CD14-positive monocyte (primary cell): ENCODE measurements at regions not wholly inside any gene's neighbourhood (a gene's known extent, or its start where the extent isn't known, plus 50 kb on each side); places are given as distances from the start of the nearest gene placed in this dataset.

Experiments
- DNase-seq, 3 donors: peaks; one replicate each; pipeline ENCODE4 v3.0.0-alpha.2; 2011 to 2022
- H2AFZ ChIP-seq: 2 replicates; pipeline ENCODE4 v1.6.0; 2012; ENCODE audit warnings: mild to moderate bottlenecking, low read depth, low read length, inconsistent platforms; ENCODE audit not compliant: insufficient read depth, poor library complexity, severe bottlenecking
- H3K27ac ChIP-seq, 2 donors: 1 replicate in 1 of 2; 2 replicates in 1 of 2; pipeline ENCODE4 v1.5.1; 2012 to 2013; ENCODE audit warnings: low read length in 2 of 2, control low read depth in 1 of 2, inconsistent platforms in 1 of 2, low read depth in 1 of 2, mild to moderate bottlenecking in 1 of 2
- H3K27me3 ChIP-seq, 2 donors: one replicate each; pipeline versions ENCODE4 v1.6.0 to v1.6.1; 2011 to 2013; ENCODE audit warnings: low read length in 2 of 2; ENCODE audit not compliant: control insufficient read depth in 2 of 2, insufficient read depth in 2 of 2
- H3K36me3 ChIP-seq, 2 donors: replicated peaks in 1 of 2; 1 replicate in 1 of 2; 2 replicates in 1 of 2; pipeline versions ENCODE4 v1.5.1 to v1.6.1; 2012 to 2013; ENCODE audit warnings: low read length in 2 of 2, control low read depth in 1 of 2, inconsistent platforms in 1 of 2, mild to moderate bottlenecking in 1 of 2; ENCODE audit not compliant: insufficient read depth in 2 of 2, control insufficient read depth in 1 of 2
- H3K4me1 ChIP-seq, 2 donors: 1 replicate in 1 of 2; 2 replicates in 1 of 2; pipeline versions ENCODE4 v1.5.1 to v1.6.1; 2012 to 2013; ENCODE audit warnings: low read length in 2 of 2, control low read depth in 1 of 2, inconsistent platforms in 1 of 2, mild to moderate bottlenecking in 1 of 2, moderate library complexity in 1 of 2; ENCODE audit not compliant: insufficient read depth in 2 of 2, control insufficient read depth in 1 of 2
- H3K4me2 ChIP-seq: replicated peaks from 2 replicates; pipeline ENCODE3; 2012; ENCODE audit warnings: low read length, moderate library complexity, mild to moderate bottlenecking; ENCODE audit not compliant: poor library complexity, severe bottlenecking; ENCODE audit errors: extremely low read depth
- H3K4me3 ChIP-seq, 3 experiments: fragments of 200-600 bp in 1 of 3; sonication (generic) in 1 of 3; replicated peaks in 1 of 3; 1 replicate in 2 of 3; 2 replicates in 1 of 3; pipeline ENCODE4 v1.5.1; 2011 to 2013; ENCODE audit warnings: low read length in 3 of 3, mild to moderate bottlenecking in 3 of 3, control low read depth in 2 of 3, low read depth in 2 of 3, inconsistent platforms in 1 of 3, moderate library complexity in 1 of 3
- H3K79me2 ChIP-seq: 2 replicates; pipeline ENCODE4 v1.6.0; 2012; ENCODE audit warnings: mild to moderate bottlenecking, control low read depth, inconsistent platforms, low read length, moderate library complexity; ENCODE audit not compliant: insufficient read depth
- H3K9ac ChIP-seq: 2 replicates; pipeline ENCODE4 v1.6.0; 2017; ENCODE audit warnings: low read length, mild to moderate bottlenecking; ENCODE audit not compliant: insufficient read depth, poor library complexity, severe bottlenecking
- H3K9me3 ChIP-seq, 2 donors: replicated peaks in 1 of 2; 1 replicate in 1 of 2; 2 replicates in 1 of 2; pipeline versions ENCODE4 v1.5.1 to v1.6.1; 2012 to 2013; ENCODE audit warnings: low read length in 2 of 2, control low read depth in 1 of 2; ENCODE audit not compliant: control insufficient read depth in 1 of 2, insufficient read depth in 1 of 2
- H4K20me1 ChIP-seq: 2 replicates; pipeline ENCODE4 v1.6.0; 2012; ENCODE audit warnings: mild to moderate bottlenecking, low read length, control low read depth, moderate library complexity; ENCODE audit not compliant: insufficient read depth
- H3K27ac Mint-ChIP-seq, 7 donors: one replicate each; pipeline ENCODE4 v1.8.0; 2020; ENCODE audit warnings: mild to moderate bottlenecking in 7 of 7, mixed read lengths in 7 of 7, moderate library complexity in 6 of 7, inconsistent platforms in 2 of 7
- H3K27me3 Mint-ChIP-seq, 3 donors: one replicate each; pipeline ENCODE4 v1.8.0; 2021 to 2022; ENCODE audit warnings: low read depth in 3 of 3, mild to moderate bottlenecking in 3 of 3, mixed read lengths in 3 of 3, moderate library complexity in 3 of 3, inconsistent platforms in 1 of 3
- H3K36me3 Mint-ChIP-seq, 2 donors: one replicate each; pipeline ENCODE4 v1.8.0; 2020; ENCODE audit warnings: mixed read lengths in 2 of 2, inconsistent platforms in 1 of 2, mild to moderate bottlenecking in 1 of 2
- H3K4me1 Mint-ChIP-seq: one replicate; pipeline ENCODE4 v1.8.0; 2020; ENCODE audit warnings: mild to moderate bottlenecking, mixed read lengths
- H3K4me3 Mint-ChIP-seq, 2 donors: one replicate each; pipeline ENCODE4 v1.8.0; 2020; ENCODE audit warnings: mild to moderate bottlenecking in 2 of 2, mixed read lengths in 2 of 2, moderate library complexity in 1 of 2
- H3K9me3 Mint-ChIP-seq, 7 donors: one replicate each; pipeline ENCODE4 v1.8.0; 2020 to 2022; ENCODE audit warnings: mixed read lengths in 7 of 7, mild to moderate bottlenecking in 6 of 7, moderate library complexity in 6 of 7, inconsistent platforms in 2 of 7
- CTCF ChIP-seq: fragments of 200-600 bp; IDR thresholded peaks from one replicate; pipeline ENCODE4 v1.8.0; 2022; ENCODE audit warnings: antibody characterized with exemption, mild to moderate bottlenecking
- WGBS: methylation state at CpG from one replicate; pipeline ENCODE4 v1.1.5; 2013; ENCODE audit warnings: missing lambda C conversion rate; ENCODE audit not compliant: insufficient coverage; 5-methylcytosine and 5-hydroxymethylcytosine counted together
- intact Hi-C, 2 donors: fragments of 100-400 bp; cut with micrococcal nuclease; formaldehyde crosslinking; loops; one replicate each; pipeline versions ENCODE4 v1.15.0 to v1.15.1; 2023

GRCh38 chr16:65767125-65767524, 599.4 kb upstream of the CDH5 start:
- Histone ChIP-seq H3K27ac (no peak overlapping the region), H4K20me1 (no peaks in the 10 kb centered on the region), H3K9ac (no peak overlapping the region), H3K4me2 (no peak overlapping the region), H3K79me2 (no peaks in the 10 kb centered on the region), H2AFZ (no peak overlapping the region), H3K36me3 (no peaks in the 10 kb centered on the region), H3K9me3 (peaks cover 23 to 30% of the 10 kb centered on the region in 2 donors), H3K27me3 (no peaks in the 10 kb centered on the region), H3K4me1 (no peaks in the 10 kb centered on the region), H3K4me3 (no peak overlapping the region)
- 90% methylated on average over 4 of the region's 4 CpGs for WGBS
- no peak for TF ChIP-seq CTCF
- Mint-ChIP-seq H3K36me3 (no peaks in the 10 kb centered on the region), H3K4me3 (no peak overlapping the region), H3K4me1 (peaks cover 1% of the 10 kb centered on the region), H3K27me3 (peaks cover 0 to 2% (median 2%) of the 10 kb centered on the region in 3 donors), H3K9me3 (peaks cover 15 to 47% (median 24%) of the 10 kb centered on the region in 7 donors), H3K27ac (no peak overlapping the region)
- intact Hi-C loops = no loop called here
- DNase-seq = no peak

- H2AFZ ChIP-seq = no peak overlapping the region
- H3K79me2 ChIP-seq = no peaks in the 10 kb centered on the region
- Mint-ChIP-seq H3K4me1 (no peaks in the 10 kb centered on the region), H3K36me3 (no peaks in the 10 kb centered on the region), H3K27ac (no peak overlapping the region), H3K27me3 (peaks cover 0 to 2% (median 2%) of the 10 kb centered on the region in 3 donors), H3K9me3 (peaks cover 3 to 20% (median 7%) of the 10 kb centered on the region in 7 donors), H3K4me3 (no peak overlapping the region)
- no peak overlapping the region for H3K4me2 ChIP-seq
- intact Hi-C loops = no loop called here
- no peak overlapping the region for H3K9ac ChIP-seq
- no peaks in the 10 kb centered on the region for H3K36me3 ChIP-seq
- no peak for TF ChIP-seq CTCF
- no peak for DNase-seq
- H3K4me3 ChIP-seq = no peak overlapping the region
- H4K20me1 ChIP-seq = no peaks in the 10 kb centered on the region
- 100% methylated on average over 1 of the region's 7 CpGs for WGBS
- no peaks in the 10 kb centered on the region for H3K27me3 ChIP-seq
- peaks cover 3 to 4% of the 10 kb centered on the region in 2 donors for H3K9me3 ChIP-seq
- H3K4me1 ChIP-seq = no peaks in the 10 kb centered on the region
- no peak overlapping the region for H3K27ac ChIP-seq
Measured at GRCh38 chr16:65763640-65764305, 602.7 kb upstream of the CDH5 start.
